OCI-LY1 (cell line): ENCODE measurements at regions not wholly inside any gene's neighbourhood (a gene's known extent, or its start where the extent isn't known, plus 50 kb on each side); places are given as distances from the start of the nearest gene placed in this dataset.

ENCODE experiments used
- CTCF ChIP-seq: fragments of 200-600 bp; sonication (generic), shearing (Covaris generic); IDR thresholded peaks from 2 replicates; pipeline ENCODE4 v1.5.1; 2017; ENCODE audit warnings: mild to moderate bottlenecking, antibody characterized with exemption, low read length, moderate library complexity, mixed read lengths
- EZH2 ChIP-seq: fragments of 200-600 bp; sonication (generic), shearing (Covaris generic); IDR thresholded peaks from 2 replicates; pipeline ENCODE4 v1.8.0; 2017; ENCODE audit warnings: borderline replicate concordance, mixed run types, mild to moderate bottlenecking, antibody characterized with exemption, low read length, moderate library complexity, mixed read lengths

DNA sequence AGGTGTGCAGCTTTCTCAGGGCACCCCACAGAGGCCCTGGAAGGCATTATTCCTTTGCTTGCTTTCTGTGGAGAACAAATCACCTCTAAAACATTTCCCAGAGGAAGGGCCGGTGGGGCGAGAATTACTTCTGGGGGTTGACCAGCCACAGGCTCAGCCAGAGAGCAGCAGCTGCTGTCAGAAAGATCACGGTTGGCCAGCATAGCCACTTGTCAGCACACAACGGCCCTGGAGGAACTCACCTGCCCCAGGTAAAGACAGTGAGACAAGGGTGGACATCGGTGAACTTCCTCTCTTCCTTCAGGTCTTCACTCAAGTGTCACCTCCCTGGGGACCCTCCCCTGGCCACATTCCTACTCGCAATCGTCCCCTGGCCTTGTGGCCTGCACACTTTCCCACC, 69.5 kb upstream of the CLDN14 start:
- TF ChIP-seq CTCF (no peak), EZH2 (no peak)
